NCI-H2227 treated with DMSO at 0.1 percent for 48 hours (cell line): ENCODE measurements at regions not wholly inside any gene's neighbourhood (a gene's known extent, or its start where the extent isn't known, plus 50 kb on each side); places are given as distances from the start of the nearest gene placed in this dataset.
"Not testable (repeated sequence)": the region's sequence is repeated elsewhere in the genome, so short reads cannot be mapped to it uniquely, and the experiment has no call there.

Experiments
- DNase-seq: peaks from one replicate; lab custom pipeline; 2025; lab: John Stamatoyannopoulos, UW

GRCh38 chr7:113030489-113030888 is 56.1 kb downstream of the GPR85 start:
- DNase-seq, result no peak

GRCh38 chr7:113026941-113027340 is 59.7 kb downstream of the GPR85 start:
- no peak for DNase-seq

- DNase-seq, result not testable (repeated sequence)
Measured at GRCh38 chr7:113017144-113017857, 69.3 kb downstream of the GPR85 start.

- no peak for DNase-seq
Measured at GRCh38 chr7:113015034-113015645, 71.5 kb downstream of the GPR85 start.

GRCh38 chr7:113013761-113014449 is 72.7 kb downstream of the GPR85 start:
- no peak for DNase-seq

- not testable (repeated sequence) for DNase-seq
Measured at GRCh38 chr7:113012862-113013261, 73.8 kb downstream of the GPR85 start.

GRCh38 chr7:113010377-113010776 is 76.2 kb downstream of the GPR85 start:
- DNase-seq, result no peak

- DNase-seq, result no peak
Measured at GRCh38 chr7:113008755-113009154, 77.9 kb downstream of the GPR85 start.

GRCh38 chr7:113004726-113005454 is 81.7 kb downstream of the GPR85 start:
- DNase-seq, result no peak

GRCh38 chr7:113000316-113001020 is 86.2 kb downstream of the GPR85 start:
- DNase-seq, result no peak

- DNase-seq, result no peak
Measured at GRCh38 chr7:112997831-112998230, 88.8 kb downstream of the GPR85 start.

- DNase-seq, result no peak
Measured at GRCh38 chr7:112996331-112996871, 90.2 kb downstream of the GPR85 start.

GRCh38 chr7:112995059-112995824 is 91.4 kb downstream of the GPR85 start:
- DNase-seq, result no peak

- DNase-seq, result no peak
Measured at GRCh38 chr7:112994656-112995055, 92.0 kb downstream of the GPR85 start.

- DNase-seq, result no peak
Measured at GRCh38 chr7:112990624-112991023, 96.0 kb downstream of the GPR85 start.

- DNase-seq, result no peak
Measured at GRCh38 chr7:112989531-112989930, 97.1 kb downstream of the GPR85 start.

GRCh38 chr7:112987171-112987570 is 99.5 kb downstream of the GPR85 start:
- DNase-seq, result no peak

GRCh38 chr7:112986256-112987031 is 100.2 kb downstream of the GPR85 start:
- DNase-seq, result no peak

GRCh38 chr7:112985377-112985987 is 101.1 kb downstream of the GPR85 start:
- DNase-seq, result no peak
